Activated CD8-positive, alpha-beta T cell treated with anti-CD3 and anti-CD28 coated beads for 36 hours (primary cell): ENCODE measurements at regions not wholly inside any gene's neighbourhood (a gene's known extent, or its start where the extent isn't known, plus 50 kb on each side); places are given as distances from the start of the nearest gene placed in this dataset.

Experiments used
- ATAC-seq: fragments of 200-7000 bp; cut with Tn5 transposase; one replicate; pipeline ENCODE4 v1.10.0; 2021; ENCODE audit warnings: mild to moderate bottlenecking, moderate library complexity
- CTCF ChIA-PET: fragments of 350-600 bp; sonication (Branson Sonifier 250); formaldehyde crosslinking; loops from one replicate; lab custom pipeline; 2021; ENCODE audit warnings: antibody characterized with exemption; lab: Charles Lee
- POLR2A ChIA-PET: fragments of 350-600 bp; sonication (Branson Sonifier 250); formaldehyde crosslinking; loops from one replicate; lab custom pipeline; 2021; ENCODE audit warnings: antibody characterized with exemption; lab: Charles Lee
- DNase-seq: peaks from one replicate; pipeline ENCODE4 v3.0.0-alpha.2; 2020
- H3K27ac Mint-ChIP-seq: one replicate; pipeline ENCODE4 v1.8.0; 2021; ENCODE audit warnings: mild to moderate bottlenecking, mixed read lengths
- H3K27me3 Mint-ChIP-seq: one replicate; pipeline ENCODE4 v1.8.0; 2021; ENCODE audit warnings: mixed read lengths
- H3K36me3 Mint-ChIP-seq: one replicate; pipeline ENCODE4 v1.8.0; 2021; ENCODE audit warnings: low read depth, mixed read lengths
- H3K4me1 Mint-ChIP-seq: one replicate; pipeline ENCODE4 v1.8.0; 2021; ENCODE audit warnings: low read depth, mixed read lengths
- H3K4me3 Mint-ChIP-seq: one replicate; pipeline ENCODE4 v1.8.0; 2021; ENCODE audit warnings: mild to moderate bottlenecking, moderate library complexity, mixed read lengths
- H3K9me3 Mint-ChIP-seq: one replicate; pipeline ENCODE4 v1.8.0; 2021; ENCODE audit warnings: mixed read lengths
- intact Hi-C: fragments of 100-400 bp; cut with micrococcal nuclease; formaldehyde crosslinking; loops from one replicate; pipeline ENCODE4 v1.10.0; 2022
- TF ChIP-seq, protein P1 (sequence below): fragments of 200-600 bp; IDR thresholded peaks from one replicate; pipeline ENCODE4 v1.8.0; 2022; ENCODE audit warnings: antibody characterized with exemption, mild to moderate bottlenecking

- no peak for DNase-seq
- peaks cover 3% of the 10 kb centered on the region for H3K36me3 Mint-ChIP-seq
- H3K9me3 Mint-ChIP-seq: peaks cover 9% of the 10 kb centered on the region
- ATAC-seq: no peak
- intact Hi-C loops: no loop called here
- TF ChIP-seq, protein P1, sequence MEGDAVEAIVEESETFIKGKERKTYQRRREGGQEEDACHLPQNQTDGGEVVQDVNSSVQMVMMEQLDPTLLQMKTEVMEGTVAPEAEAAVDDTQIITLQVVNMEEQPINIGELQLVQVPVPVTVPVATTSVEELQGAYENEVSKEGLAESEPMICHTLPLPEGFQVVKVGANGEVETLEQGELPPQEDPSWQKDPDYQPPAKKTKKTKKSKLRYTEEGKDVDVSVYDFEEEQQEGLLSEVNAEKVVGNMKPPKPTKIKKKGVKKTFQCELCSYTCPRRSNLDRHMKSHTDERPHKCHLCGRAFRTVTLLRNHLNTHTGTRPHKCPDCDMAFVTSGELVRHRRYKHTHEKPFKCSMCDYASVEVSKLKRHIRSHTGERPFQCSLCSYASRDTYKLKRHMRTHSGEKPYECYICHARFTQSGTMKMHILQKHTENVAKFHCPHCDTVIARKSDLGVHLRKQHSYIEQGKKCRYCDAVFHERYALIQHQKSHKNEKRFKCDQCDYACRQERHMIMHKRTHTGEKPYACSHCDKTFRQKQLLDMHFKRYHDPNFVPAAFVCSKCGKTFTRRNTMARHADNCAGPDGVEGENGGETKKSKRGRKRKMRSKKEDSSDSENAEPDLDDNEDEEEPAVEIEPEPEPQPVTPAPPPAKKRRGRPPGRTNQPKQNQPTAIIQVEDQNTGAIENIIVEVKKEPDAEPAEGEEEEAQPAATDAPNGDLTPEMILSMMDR: no peak
- peaks cover 57% of the 10 kb centered on the region for H3K4me1 Mint-ChIP-seq
- no peak overlapping the region for H3K4me3 Mint-ChIP-seq
- ChIA-PET CTCF (no interaction called here), POLR2A (interaction anchor here (1.1 kb wide), 1 partner anchor 120 kb away, joined by 4 read pairs; no protein-coding TSS in a partner anchor)
- H3K27me3 Mint-ChIP-seq: no peaks in the 10 kb centered on the region
- H3K27ac Mint-ChIP-seq: peak overlapping the region; percentile 89
Observed at GRCh38 chr4:26199596-26199995, 121.2 kb upstream of the RBPJ start.

DNA sequence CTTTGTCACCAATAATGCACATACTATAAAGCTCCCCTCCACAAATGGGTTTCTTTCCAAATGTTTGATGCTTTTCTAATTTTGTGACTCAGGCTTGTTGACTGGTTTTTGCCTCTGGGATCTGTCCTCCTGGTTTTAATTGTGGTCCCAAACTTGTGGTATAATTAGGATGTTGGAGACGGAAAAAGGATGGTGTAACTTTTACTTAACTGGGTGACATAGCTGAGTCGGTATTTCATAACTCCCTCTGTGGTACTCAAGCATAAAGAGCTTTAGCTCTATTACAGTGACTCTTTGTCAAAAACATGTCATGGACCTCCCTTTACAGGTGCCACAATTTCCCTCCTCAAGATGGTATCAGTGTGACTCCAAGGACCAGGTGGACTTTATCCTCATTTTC, 119.7 kb upstream of the RBPJ start:
- TF ChIP-seq, protein P1: no peak
- CTCF ChIA-PET: interaction anchor here (1.4 to 1.6 kb wide), 2 partner anchors 9 to 95 kb away, joined by 3 to 5 read pairs; no protein-coding TSS in a partner anchor
- intact Hi-C loops: no loop called here
- Mint-ChIP-seq H3K4me3 (no peak overlapping the region), H3K27me3 (no peaks in the 10 kb centered on the region), H3K4me1 (peaks cover 50% of the 10 kb centered on the region), H3K27ac (no peak overlapping the region), H3K9me3 (peaks cover 9% of the 10 kb centered on the region), H3K36me3 (peaks cover 3% of the 10 kb centered on the region)
- no peak for ATAC-seq
- no peak for DNase-seq
- POLR2A ChIA-PET: interaction anchor here (0.8 to 1.2 kb wide), 3 partner anchors 43 to 126 kb away, joined by 3 to 4 read pairs (median 3); partner anchors contain the start of gene RBPJ

DNA sequence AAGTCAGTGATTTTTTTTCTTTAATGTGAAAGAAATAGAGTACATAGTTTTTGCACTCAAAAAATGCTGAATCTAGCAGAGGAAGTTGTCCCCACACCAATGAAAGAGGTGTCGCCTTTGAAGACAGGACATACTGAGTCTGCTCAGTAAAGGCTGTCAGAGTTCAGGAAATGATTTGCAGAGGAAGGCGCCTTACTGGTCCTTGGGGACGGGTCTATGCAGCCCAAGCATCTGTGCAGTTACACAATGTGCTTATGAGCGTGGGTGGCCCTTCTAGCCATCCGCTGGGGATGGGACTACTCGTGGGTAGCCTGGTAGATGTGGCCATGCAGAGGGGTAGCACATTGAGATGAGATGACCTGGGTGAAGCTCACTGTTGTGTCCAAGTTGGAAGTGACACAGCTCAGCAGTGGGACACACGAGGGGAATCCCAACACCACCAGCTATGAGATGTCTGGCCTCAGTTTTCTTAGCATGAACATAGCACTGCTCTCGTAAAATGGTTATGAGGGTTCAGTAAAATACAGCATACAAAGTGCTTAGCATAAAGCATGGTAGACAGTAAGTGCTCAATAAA, 116.5 kb upstream of the RBPJ start:
- peaks cover 3% of the 10 kb centered on the region for H3K27me3 Mint-ChIP-seq
- intact Hi-C loops: no loop called here
- peaks cover 9% of the 10 kb centered on the region for H3K9me3 Mint-ChIP-seq
- H3K4me3 Mint-ChIP-seq: no peak overlapping the region
- peaks cover 20% of the 10 kb centered on the region for H3K4me1 Mint-ChIP-seq
- ChIA-PET POLR2A (interaction anchor here (0.6 kb wide), 1 partner anchor 666 kb away, joined by 6 read pairs; no protein-coding TSS in a partner anchor), CTCF (no interaction called here)
- H3K36me3 Mint-ChIP-seq: peaks cover 1% of the 10 kb centered on the region
- peak; percentile 82 for ATAC-seq
- TF ChIP-seq, protein P1: no peak
- DNase-seq: peak; percentile 10
- peak overlapping the region; percentile 58 for H3K27ac Mint-ChIP-seq

DNA sequence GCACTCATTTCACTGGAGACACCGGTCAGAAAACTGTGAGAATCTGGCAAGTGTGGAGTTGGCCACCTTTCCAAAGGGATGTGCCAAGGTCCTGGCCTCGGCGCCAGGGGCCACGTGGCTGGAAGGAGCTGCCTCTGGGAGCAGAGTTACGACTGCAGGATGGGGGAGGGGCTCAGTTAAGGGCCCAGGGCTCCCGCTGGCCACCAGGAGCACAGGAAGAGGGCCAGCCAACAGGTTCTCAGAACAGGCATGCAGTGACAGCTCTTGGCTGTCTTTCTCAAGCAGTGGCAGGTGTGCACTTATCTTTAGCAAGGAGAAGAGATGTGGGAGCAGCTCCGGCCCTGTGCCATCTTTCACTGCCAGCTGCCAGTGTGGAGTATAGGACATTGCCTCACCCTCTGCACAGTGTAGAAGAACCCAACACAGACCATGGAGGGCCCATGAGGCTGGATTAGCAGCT, 115.9 kb upstream of the RBPJ start:
- no peak for DNase-seq
- Mint-ChIP-seq H3K36me3 (peaks cover 1% of the 10 kb centered on the region), H3K4me1 (peaks cover 19% of the 10 kb centered on the region), H3K9me3 (peaks cover 9% of the 10 kb centered on the region), H3K27ac (no peak overlapping the region), H3K4me3 (no peak overlapping the region), H3K27me3 (peaks cover 6% of the 10 kb centered on the region)
- ATAC-seq: no peak
- TF ChIP-seq, protein P1: no peak
- POLR2A ChIA-PET: interaction anchor here (0.5 to 0.8 kb wide), 3 partner anchors 9 to 665 kb away, joined by 3 to 6 read pairs (median 5); no protein-coding TSS in a partner anchor
- CTCF ChIA-PET: interaction anchor here (1.9 kb wide), 1 partner anchor 125 kb away, joined by 4 read pairs; no protein-coding TSS in a partner anchor
- intact Hi-C loops: no loop called here

DNA sequence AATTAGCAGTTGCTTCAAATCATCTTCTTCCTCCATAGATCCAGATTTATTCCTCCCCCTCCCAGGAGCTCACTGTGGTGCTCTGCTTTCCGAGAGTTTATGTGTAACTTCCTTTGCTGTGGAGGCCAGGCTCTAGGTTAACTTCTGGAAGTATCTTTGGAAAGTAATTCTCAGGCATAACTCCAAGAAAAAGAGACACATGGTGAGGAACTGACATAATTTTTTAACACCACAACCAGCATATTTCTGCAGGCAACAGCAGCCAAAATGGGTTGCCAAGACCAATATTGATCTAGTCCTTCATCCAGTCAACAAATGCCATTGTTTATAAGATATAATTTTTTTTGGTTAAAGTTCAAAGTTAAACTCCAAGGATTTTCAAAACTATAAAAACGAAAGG, 114.5 kb upstream of the RBPJ start:
- DNase-seq: no peak
- ChIA-PET POLR2A (interaction anchor here (0.7 kb wide), 1 partner anchor 72 kb away, joined by 3 read pairs; no protein-coding TSS in a partner anchor), CTCF (interaction anchor here (1.9 kb wide), 1 partner anchor 124 kb away, joined by 4 read pairs; no protein-coding TSS in a partner anchor)

More for the DNA sequence above, 114.5 kb upstream of the RBPJ start:
- no peak overlapping the region for H3K27ac Mint-ChIP-seq
- H3K4me1 Mint-ChIP-seq: peaks cover 19% of the 10 kb centered on the region
- H3K36me3 Mint-ChIP-seq: peaks cover 1% of the 10 kb centered on the region
- no peak overlapping the region for H3K4me3 Mint-ChIP-seq
- TF ChIP-seq, protein P1: no peak
- H3K27me3 Mint-ChIP-seq: peaks cover 15% of the 10 kb centered on the region
- peaks cover 9% of the 10 kb centered on the region for H3K9me3 Mint-ChIP-seq
- ATAC-seq: no peak
- intact Hi-C loops: no loop called here
